ENCODE measurements at regions not wholly inside any gene's neighbourhood (a gene's known extent, or its start where the extent isn't known, plus 50 kb on each side); places are given as distances from the start of the nearest gene placed in this dataset.

DNA sequence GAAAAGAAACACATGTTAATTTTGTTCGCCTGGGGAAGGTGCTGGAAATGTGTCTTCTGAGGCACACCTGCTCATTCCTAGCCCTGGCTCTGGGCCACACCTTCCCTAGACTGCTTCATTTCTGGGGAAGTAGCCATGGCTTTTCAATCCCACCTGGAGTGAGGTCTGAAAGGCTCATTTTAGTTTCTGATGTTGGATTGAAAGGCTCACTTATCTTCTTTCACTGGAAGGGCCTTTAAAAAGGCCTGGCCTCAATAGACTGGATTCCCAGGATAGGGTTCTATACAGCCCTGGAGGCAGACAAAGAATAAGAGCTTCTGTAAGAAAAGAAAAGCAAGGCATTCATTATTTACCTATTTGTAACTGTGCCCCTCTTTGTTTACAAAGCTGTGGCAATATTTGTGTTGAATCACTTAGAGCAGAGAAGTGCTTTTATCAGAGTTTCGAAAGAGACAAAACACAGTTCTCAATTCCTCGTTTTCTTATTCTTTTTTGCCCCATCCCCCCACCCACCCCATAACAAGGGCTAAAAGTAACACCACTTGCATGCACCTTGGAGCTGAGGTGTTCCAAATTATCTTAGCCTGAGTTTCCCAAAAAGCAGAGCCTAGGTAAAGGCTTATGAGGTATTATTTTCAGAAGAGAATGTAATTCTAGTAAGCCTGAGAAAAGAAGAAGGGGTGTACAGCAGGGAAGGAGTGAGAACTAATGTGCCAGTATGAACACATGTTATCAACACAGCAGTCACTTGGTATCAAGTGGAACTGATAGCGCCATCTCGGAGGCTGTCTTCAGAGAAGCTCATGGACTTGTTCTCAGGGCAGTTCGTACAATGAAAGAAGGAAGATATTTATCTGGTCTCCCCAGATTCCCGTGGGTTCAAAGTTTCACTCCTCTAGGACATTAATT lies 413.1 kb downstream of the KCTD16 start:
- TF ChIP-seq SMC3 (IDR thresholded peaks at IDR 0.05; ENCODE audit: low read depth, low read length) (no peak), POLR2A (IDR thresholded peaks at IDR 0.05; ENCODE audit: low read depth, low read length) (no peak)
- TF ChIP-seq, protein P1, sequence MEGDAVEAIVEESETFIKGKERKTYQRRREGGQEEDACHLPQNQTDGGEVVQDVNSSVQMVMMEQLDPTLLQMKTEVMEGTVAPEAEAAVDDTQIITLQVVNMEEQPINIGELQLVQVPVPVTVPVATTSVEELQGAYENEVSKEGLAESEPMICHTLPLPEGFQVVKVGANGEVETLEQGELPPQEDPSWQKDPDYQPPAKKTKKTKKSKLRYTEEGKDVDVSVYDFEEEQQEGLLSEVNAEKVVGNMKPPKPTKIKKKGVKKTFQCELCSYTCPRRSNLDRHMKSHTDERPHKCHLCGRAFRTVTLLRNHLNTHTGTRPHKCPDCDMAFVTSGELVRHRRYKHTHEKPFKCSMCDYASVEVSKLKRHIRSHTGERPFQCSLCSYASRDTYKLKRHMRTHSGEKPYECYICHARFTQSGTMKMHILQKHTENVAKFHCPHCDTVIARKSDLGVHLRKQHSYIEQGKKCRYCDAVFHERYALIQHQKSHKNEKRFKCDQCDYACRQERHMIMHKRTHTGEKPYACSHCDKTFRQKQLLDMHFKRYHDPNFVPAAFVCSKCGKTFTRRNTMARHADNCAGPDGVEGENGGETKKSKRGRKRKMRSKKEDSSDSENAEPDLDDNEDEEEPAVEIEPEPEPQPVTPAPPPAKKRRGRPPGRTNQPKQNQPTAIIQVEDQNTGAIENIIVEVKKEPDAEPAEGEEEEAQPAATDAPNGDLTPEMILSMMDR (conservative IDR thresholded peaks at IDR 0.05; ENCODE audit: low read depth, low read length), result no peak
- TF ChIP-seq, protein P2, sequence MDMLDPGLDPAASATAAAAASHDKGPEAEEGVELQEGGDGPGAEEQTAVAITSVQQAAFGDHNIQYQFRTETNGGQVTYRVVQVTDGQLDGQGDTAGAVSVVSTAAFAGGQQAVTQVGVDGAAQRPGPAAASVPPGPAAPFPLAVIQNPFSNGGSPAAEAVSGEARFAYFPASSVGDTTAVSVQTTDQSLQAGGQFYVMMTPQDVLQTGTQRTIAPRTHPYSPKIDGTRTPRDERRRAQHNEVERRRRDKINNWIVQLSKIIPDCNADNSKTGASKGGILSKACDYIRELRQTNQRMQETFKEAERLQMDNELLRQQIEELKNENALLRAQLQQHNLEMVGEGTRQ (IDR thresholded peaks at IDR 0.05; ENCODE audit: low read depth, low read length), result no peak

Measured in IMR-90 (cell line).